ENCODE measurements at regions not wholly inside any gene's neighbourhood (a gene's known extent, or its start where the extent isn't known, plus 50 kb on each side); places are given as distances from the start of the nearest gene placed in this dataset.

DNA sequence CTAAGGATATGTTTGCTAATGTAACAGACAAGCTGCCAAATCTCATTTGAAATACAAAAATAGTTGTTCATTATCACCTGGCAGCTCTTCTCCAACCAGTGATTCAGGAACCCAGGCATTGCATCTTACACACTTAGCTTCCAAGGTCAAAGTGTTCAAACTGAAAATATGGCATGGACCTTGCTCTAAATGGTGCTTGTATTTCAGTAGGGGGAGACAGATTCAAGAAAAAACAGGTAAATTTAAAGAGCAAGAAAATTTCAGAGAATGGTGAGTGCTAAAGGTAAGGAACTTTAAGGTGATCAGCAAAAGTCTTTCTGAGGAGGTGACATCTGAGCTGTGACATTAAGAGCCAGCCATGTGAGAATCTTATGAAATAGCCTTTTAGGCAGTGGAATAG is 82.8 kb upstream of the E2F8 start:
- DNase-seq = no peak

DNA sequence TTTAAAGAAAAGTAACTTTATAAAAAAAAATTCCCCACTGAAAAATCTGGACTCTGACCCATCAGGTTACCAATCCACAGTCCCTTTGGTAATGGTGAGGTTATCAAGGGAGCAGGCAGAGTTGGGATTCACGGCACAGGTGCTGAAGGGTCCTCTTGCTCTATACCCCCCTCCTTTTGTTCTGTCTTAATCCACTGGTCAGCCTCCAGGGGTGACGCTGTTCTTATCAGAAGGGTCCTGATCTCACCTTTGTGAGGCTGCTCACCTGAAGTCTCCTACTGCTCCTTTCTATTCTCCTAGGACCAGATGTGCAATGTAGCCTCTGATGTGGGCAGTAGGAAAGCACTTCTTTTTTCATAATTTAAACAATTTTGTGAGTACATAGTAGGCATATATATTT is 80.6 kb upstream of the E2F8 start:
- DNase-seq = no peak

DNA sequence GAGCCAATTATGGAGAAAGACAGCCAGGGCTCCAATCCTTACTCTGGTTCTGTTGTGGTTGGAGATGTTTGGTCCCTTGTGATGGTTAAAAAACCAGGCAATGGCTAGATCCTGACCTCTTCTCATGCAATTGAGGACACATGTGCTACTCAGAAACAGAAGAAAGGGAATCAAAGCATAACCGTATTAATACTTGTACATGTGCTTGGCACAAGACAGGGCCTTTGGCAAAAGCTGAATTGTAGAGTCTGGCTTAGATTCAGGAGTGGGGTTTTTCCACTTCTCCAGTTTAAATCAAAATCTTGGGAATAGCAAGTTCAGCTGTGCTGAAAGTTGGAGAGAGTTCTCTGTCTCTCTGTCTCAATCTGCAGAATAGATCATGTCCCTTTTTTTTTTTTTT is 80.1 kb upstream of the E2F8 start:
- no peak for DNase-seq

DNA sequence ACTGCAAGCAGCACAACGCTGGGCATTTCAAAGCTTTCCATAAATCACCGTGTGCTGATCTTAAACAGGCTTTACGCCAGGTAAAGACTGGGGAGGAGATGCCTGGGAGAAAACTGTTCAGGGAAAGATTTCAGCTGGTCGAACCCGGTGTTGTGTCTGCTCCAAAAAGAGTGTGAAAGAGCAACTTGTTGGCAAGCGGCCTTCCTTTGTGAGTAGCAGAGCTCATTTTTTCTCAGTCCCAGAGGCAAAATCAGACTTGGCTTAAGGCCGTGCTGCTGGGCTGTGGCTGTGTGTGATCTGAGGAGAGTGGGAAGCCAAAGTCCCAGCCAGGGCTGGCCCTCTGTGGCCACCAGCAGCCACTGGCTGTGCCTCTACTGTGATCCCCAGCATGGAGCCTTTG is 75.7 kb upstream of the E2F8 start:
- no peak for DNase-seq

DNA sequence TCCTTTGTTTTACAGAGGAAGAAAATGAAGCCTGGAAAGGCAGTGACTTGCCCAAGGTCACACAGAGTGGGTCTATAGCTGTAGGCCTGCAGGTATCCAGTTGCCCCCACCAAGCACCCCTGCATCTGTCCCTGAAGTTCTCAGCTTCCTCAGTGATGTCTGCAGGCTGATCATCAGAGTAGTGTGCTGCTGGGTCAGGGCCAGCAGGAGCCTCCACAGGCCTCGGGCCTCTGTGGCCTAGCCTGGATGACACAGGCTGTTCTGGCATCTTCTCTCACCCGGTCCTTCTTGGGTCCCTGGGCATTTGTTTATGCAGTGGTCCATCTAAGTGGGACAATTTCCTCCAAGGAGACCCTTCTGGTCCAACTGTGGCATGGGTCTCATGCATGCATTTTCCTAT is 74.8 kb upstream of the E2F8 start:
- no peak for DNase-seq

DNA sequence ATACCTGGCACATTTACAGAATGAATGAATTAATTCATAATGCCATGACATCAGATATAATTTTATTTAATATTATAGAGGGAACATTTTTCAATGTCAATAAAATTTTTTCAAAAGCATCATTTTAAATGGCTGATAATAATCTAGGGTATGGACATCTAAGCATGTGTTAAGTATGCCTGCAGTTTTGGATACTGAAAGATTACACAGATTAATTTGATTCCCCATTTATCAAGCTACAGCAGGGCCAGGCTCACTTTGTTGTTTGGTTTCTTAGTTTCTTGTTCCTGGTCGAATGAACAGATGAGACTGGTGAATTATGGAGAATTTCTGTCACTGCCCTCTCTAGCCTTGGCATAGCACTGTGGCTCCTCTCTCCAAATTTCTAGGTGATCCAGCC is 72.4 kb upstream of the E2F8 start:
- no peak for DNase-seq

DNA sequence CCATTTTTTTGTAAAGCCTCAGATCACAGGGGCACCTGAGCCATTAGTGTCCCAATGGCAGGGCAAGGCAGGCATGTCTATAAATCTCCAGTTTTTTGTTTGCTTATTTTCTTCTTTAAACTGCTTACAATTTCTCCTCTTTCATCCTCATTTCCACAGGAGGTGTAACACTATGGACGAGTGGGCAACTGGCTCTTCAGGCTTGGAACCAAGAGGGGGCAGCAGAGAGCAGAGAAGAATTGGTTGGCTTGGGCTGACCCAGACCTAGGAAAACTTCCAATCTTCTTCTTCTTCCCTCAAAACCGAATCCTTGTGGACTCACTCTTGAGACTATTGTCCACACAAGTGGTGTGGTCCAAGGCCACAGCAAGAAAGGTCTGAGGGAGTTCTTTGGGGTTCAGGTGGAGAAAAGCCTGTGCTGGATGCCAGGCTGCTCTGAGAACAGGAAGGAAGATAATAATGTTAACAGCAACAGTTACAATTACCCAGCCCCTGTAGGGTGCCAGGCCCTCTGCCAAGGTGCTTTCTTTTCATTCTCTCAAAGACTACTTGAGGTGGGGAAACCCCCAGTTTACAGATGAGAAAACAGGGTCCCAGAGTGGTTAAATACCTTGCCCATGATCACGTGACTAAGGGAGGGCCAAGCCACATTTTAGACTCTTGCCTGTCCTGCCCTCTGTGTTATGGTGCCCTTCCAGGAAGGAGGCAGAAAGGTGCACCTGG is 70.7 kb upstream of the E2F8 start:
- peak; percentile 5 for DNase-seq

DNA sequence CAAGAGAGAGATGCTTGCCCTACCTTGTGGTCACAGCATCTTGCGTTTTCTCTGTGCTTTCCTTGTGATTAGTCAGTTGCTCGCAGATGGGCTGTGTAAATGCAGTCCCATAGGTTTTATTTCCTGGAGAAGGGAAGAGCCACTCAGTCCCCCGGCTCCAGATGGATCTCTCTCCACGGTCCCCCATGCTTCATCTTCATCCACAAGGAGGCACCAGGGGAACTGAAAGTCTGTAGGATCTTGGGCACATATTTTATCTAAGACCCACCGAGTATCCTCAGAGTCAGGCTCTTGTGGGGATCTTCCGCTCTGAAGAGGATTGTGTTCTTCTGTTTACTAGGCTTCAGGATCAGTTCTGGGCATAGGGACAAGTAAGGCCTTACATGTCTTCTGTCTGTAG is 66.8 kb upstream of the E2F8 start:
- DNase-seq = no peak

DNA sequence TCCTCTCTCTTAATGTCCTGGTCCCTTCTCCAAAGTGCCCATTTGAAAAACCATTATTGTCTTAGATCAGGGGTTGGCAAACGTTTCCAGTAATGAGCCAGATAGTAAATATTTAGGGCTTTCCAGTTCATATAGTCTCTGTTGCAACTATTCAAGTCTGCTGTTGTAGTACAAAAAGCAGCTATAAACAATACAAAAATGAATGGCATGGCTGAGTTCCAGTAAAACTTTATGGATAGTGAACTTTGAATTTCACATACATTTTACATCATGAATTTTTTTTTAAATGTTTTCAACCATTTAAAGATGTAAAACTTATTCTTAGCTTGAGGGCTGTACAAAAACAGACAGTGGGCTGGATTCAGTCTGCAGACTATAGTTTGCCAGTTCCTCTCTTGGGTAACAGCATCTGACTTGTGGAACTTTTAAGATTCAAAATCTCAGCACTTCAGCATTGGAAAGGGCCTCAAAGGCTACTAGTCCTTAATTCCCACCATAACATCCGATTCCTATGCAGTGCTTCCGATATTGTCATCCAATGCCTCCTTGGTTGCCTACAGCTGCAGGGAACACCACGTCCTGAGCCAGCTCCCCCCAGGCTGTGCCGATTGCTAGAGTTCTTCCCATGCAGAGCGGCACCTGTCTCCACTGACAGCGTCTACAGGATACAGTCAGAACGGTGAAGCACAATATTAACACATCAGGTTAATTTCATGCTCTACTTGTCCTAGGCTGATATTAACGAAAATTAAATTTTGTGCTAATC is 65.6 kb upstream of the E2F8 start:
- no peak for DNase-seq

DNA sequence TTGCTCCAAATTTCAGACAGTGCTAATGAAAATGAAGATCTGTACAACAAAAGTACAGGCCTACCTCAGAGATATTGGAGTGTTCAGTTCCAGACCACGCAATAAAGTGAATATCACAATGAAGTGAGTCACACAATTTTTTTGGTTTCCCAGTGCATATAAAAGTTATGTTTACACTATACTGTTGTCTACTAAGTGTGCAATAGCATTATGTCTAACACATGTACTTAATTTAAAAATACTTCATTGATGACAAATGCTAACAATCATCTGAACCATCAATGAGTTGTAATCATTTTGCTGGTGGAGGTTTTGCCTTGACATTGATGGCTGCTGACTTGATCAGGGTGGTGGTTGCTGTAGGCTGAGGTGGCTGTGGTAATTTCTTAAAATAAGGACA is 60.6 kb upstream of the E2F8 start:
- DNase-seq = no peak

DNA sequence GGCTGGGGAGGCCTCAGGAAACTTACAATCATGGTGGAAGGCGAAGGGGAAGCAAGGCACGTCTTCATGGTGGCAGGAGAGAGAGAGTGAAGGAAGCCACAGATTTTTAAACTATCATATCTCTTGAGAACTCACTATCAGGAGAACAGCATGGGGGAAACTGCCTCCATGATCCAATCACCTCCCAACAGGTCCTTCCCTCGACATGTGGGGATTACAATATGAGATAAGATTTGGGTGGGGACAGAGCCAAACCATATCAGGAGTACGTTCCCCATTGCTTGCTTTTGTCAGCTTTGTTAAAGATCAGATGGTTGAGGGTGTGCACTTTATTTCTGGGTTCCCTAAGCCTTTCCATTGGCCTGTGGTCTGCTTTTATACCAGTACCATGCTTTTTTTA is 53.7 kb upstream of the E2F8 start:
- DNase-seq = no peak

DNA sequence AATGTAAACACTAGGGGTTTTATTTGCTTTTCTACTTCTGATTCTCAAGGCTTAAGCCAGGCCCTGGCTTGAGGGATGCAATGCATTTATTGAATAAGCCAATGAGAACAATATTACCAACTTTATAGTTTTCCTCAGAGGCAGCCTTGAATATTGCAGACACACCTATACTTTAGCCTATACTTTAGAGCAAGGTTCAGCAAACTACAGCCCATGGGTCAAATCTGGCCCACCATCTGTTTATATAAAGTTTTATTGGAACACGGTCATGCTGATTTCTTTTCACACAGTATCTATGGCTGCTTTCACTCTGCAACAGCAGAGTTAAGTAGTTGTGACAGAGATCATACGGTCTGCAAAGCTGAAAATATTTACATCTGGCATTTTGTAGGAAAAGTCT is 50.3 kb upstream of the E2F8 start:
- DNase-seq = no peak
